CD4-positive, CD25-positive, alpha-beta regulatory T cell (primary cell): ENCODE measurements at regions not wholly inside any gene's neighbourhood (a gene's known extent, or its start where the extent isn't known, plus 50 kb on each side); places are given as distances from the start of the nearest gene placed in this dataset.
A peak's percentile ranks its signal among the peaks of the same experiment; 100 is the strongest.
"Not testable (repeated sequence)": the region's sequence is repeated elsewhere in the genome, so short reads cannot be mapped to it uniquely, and the experiment has no call there.

Experiments used
- ATAC-seq, 2 donors: fragments of 150-1000 bp; cut with Tn5 transposase; one replicate each; pipeline ENCODE4 v1.10.0; 2021; ENCODE audit warnings: low read depth in 2 of 2, moderate number of reproducible peaks in 2 of 2, moderate library complexity in 1 of 2
- DNase-seq, 3 donors: peaks; one replicate each; pipeline versions ENCODE4 v3.0.0 to v3.0.0-alpha.2; 2012 to 2022; ENCODE audit warnings: mixed read lengths in 1 of 3
- H3K27ac ChIP-seq: one replicate; pipeline ENCODE4 v1.7.0; 2013; ENCODE audit warnings: mild to moderate bottlenecking, low read length; ENCODE audit not compliant: insufficient read depth, poor library complexity, severe bottlenecking
- H3K27me3 ChIP-seq: one replicate; pipeline ENCODE4 v1.7.0; 2013; ENCODE audit warnings: low read length; ENCODE audit not compliant: control insufficient read depth, insufficient read depth
- H3K36me3 ChIP-seq: one replicate; pipeline ENCODE4 v1.7.0; 2013; ENCODE audit warnings: mild to moderate bottlenecking, low read length, moderate library complexity; ENCODE audit not compliant: control insufficient read depth, insufficient read depth
- H3K4me1 ChIP-seq: 2 replicates; pipeline ENCODE4 v1.7.0; 2013; ENCODE audit warnings: mild to moderate bottlenecking, low read length; ENCODE audit not compliant: insufficient read depth, control insufficient read depth, poor library complexity, severe bottlenecking
- H3K4me3 ChIP-seq: one replicate; pipeline ENCODE4 v1.7.0; 2013; ENCODE audit warnings: low read depth, mild to moderate bottlenecking, low read length, moderate library complexity
- H3K9me3 ChIP-seq, 2 experiments: 1 replicate in 1 of 2; 2 replicates in 1 of 2; pipeline ENCODE4 v1.7.0; 2013; ENCODE audit warnings: low read length in 2 of 2, mild to moderate bottlenecking in 1 of 2, moderate library complexity in 1 of 2; ENCODE audit not compliant: control insufficient read depth in 2 of 2
- H3K27ac Mint-ChIP-seq, 3 donors: one replicate each; pipeline ENCODE4 v1.8.0; 2020 to 2022; ENCODE audit warnings: mild to moderate bottlenecking in 3 of 3, mixed read lengths in 3 of 3, moderate library complexity in 2 of 3
- H3K27me3 Mint-ChIP-seq: one replicate; pipeline ENCODE4 v1.8.0; 2022; ENCODE audit warnings: mild to moderate bottlenecking, mixed read lengths
- H3K36me3 Mint-ChIP-seq: one replicate; pipeline ENCODE4 v1.8.0; 2020; ENCODE audit warnings: mixed read lengths
- H3K4me1 Mint-ChIP-seq, 4 donors: one replicate each; pipeline ENCODE4 v1.8.0; 2020 to 2022; ENCODE audit warnings: mixed read lengths in 4 of 4, mild to moderate bottlenecking in 1 of 4
- H3K4me3 Mint-ChIP-seq, 4 donors: one replicate each; pipeline ENCODE4 v1.8.0; 2020 to 2022; ENCODE audit warnings: mild to moderate bottlenecking in 4 of 4, mixed read lengths in 4 of 4, moderate library complexity in 3 of 4
- H3K9me3 Mint-ChIP-seq, 7 donors: one replicate each; pipeline ENCODE4 v1.8.0; 2020 to 2022; ENCODE audit warnings: mixed read lengths in 7 of 7, mild to moderate bottlenecking in 3 of 7, moderate library complexity in 2 of 7

DNA sequence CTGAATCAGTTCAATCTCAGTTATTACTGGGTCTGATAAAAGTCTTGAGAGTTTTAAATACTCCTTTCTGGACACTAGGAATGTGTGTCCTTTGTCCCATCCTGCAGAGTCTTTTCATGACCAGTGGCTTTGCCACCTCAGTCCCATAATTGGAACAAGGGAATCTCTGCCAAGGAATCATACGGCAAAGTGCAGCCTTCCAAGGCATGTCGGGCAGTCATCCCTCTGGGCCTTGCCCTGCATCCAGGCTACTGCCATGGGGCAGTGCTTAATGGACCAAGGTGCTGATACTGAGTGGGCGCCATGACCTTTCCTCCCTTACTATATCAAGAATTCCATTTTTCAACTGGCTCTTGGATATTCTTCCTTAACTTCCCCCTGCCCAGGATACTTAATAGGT lies 195.3 kb downstream of the ZC3H11B start:
- H3K27me3 ChIP-seq, result no peaks in the 10 kb centered on the region
- no peak overlapping the region for H3K4me3 ChIP-seq
- H3K4me3 Mint-ChIP-seq, result no peak overlapping the region
- no peaks in the 10 kb centered on the region for H3K9me3 ChIP-seq
- no peak for ATAC-seq
- H3K27ac ChIP-seq, result no peak overlapping the region
- H3K36me3 ChIP-seq, result no peaks in the 10 kb centered on the region
- H3K4me1 ChIP-seq, result no peaks in the 10 kb centered on the region
- no peak overlapping the region for H3K27ac Mint-ChIP-seq
- H3K27me3 Mint-ChIP-seq, result no peaks in the 10 kb centered on the region
- no peaks in the 10 kb centered on the region for H3K36me3 Mint-ChIP-seq
- H3K4me1 Mint-ChIP-seq, result no peaks in the 10 kb centered on the region
- no peaks in the 10 kb centered on the region for H3K9me3 Mint-ChIP-seq
- DNase-seq, result no peak

DNA sequence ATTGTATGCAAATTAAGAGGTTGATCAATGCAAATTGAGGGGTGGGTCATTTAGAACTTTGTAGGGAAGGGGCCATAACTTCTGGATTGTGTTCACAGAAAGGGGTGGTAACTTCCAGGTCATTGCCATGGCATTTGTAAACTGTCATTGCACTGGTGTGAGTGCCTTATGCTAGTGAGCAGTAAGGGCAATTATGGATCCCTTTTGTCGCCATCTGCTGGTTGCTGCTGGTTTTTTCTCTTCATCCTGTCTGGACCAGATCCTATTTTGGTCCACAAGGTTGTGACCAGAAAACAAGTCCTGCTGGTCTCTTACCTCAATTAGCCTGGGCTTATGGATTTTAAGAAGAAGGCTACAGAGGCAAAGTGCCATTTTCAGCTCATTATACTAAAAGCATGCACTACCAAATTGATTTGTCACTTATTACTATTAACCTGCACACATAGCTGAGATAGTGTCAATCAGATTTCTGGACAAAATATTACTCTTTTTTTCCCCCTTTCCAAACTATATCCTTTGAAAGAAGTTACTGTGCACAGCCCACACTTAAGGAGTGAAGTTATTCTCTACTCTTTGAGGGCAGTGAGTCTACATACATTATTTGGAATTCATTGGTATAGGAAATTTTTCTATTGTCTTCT lies 196.2 kb downstream of the ZC3H11B start:
- DNase-seq (peak; percentile 3 to 53 (median 22)), ATAC-seq (no peak)
- Histone ChIP-seq H3K4me3 (no peak overlapping the region), H3K4me1 (no peaks in the 10 kb centered on the region), H3K36me3 (no peaks in the 10 kb centered on the region), H3K27me3 (no peaks in the 10 kb centered on the region), H3K9me3 (no peaks in the 10 kb centered on the region), H3K27ac (no peak overlapping the region)
- no peaks in the 10 kb centered on the region for H3K27me3 Mint-ChIP-seq
- H3K9me3 Mint-ChIP-seq, result no peaks in the 10 kb centered on the region
- H3K4me3 Mint-ChIP-seq, result no peak overlapping the region
- no peak overlapping the region for H3K27ac Mint-ChIP-seq
- no peaks in the 10 kb centered on the region for H3K4me1 Mint-ChIP-seq
- no peaks in the 10 kb centered on the region for H3K36me3 Mint-ChIP-seq

DNA sequence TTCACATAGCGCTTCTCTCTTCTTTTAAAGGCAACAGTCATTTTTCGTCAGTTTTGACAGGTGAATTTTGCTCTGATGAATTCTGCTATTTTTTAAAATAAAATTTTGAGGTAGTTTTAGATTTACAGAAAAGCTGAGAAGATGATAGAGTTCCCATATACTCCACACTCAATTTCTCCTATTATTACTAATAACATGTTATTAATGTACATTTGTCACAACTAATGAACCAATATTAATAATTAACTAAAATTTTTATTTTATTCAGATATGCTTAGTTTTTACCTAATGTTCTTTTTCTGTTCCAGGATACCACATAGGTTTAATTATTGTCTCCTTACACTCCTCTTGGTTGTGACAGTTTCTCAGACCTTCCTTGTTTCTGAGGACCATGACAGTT lies 197.0 kb downstream of the ZC3H11B start:
- H3K36me3 ChIP-seq, result no peaks in the 10 kb centered on the region
- no peaks in the 10 kb centered on the region for H3K9me3 ChIP-seq
- DNase-seq (no peak), ATAC-seq (no peak)
- no peaks in the 10 kb centered on the region for H3K36me3 Mint-ChIP-seq
- H3K9me3 Mint-ChIP-seq, result no peaks in the 10 kb centered on the region
- no peak overlapping the region for H3K4me3 ChIP-seq
- no peak overlapping the region for H3K27ac Mint-ChIP-seq
- no peak overlapping the region for H3K4me3 Mint-ChIP-seq
- H3K4me1 ChIP-seq, result no peaks in the 10 kb centered on the region
- H3K27ac ChIP-seq, result no peak overlapping the region
- no peaks in the 10 kb centered on the region for H3K27me3 Mint-ChIP-seq
- no peaks in the 10 kb centered on the region for H3K4me1 Mint-ChIP-seq
- no peaks in the 10 kb centered on the region for H3K27me3 ChIP-seq

DNA sequence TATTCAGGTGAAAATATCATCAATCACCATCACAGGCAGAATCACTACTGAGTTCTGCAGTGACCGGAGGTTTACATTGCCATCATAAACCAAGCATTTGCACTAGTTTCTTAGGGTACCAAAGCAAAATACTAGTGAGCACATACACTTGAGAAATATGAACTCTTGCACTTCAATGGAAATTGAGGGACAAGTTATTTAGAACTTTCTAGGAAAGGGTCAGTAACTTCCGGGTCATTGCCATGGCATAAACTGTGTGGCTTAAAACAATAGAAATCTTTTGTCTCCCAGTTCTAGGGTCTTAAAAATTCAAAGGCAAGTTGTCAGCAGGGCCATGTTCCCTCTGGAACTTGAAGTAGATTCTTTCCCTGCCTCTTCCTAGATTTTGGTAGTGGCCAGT lies 197.5 kb downstream of the ZC3H11B start:
- no peaks in the 10 kb centered on the region for H3K36me3 ChIP-seq
- no peak for ATAC-seq
- no peaks in the 10 kb centered on the region for H3K27me3 Mint-ChIP-seq
- H3K36me3 Mint-ChIP-seq, result no peaks in the 10 kb centered on the region
- DNase-seq, result no peak
- no peaks in the 10 kb centered on the region for H3K27me3 ChIP-seq
- no peaks in the 10 kb centered on the region for H3K4me1 Mint-ChIP-seq
- no peaks in the 10 kb centered on the region for H3K9me3 ChIP-seq
- H3K27ac Mint-ChIP-seq, result no peak overlapping the region
- no peak overlapping the region for H3K4me3 ChIP-seq
- H3K4me3 Mint-ChIP-seq, result no peak overlapping the region
- H3K9me3 Mint-ChIP-seq, result no peaks in the 10 kb centered on the region
- no peak overlapping the region for H3K27ac ChIP-seq
- H3K4me1 ChIP-seq, result no peaks in the 10 kb centered on the region

DNA sequence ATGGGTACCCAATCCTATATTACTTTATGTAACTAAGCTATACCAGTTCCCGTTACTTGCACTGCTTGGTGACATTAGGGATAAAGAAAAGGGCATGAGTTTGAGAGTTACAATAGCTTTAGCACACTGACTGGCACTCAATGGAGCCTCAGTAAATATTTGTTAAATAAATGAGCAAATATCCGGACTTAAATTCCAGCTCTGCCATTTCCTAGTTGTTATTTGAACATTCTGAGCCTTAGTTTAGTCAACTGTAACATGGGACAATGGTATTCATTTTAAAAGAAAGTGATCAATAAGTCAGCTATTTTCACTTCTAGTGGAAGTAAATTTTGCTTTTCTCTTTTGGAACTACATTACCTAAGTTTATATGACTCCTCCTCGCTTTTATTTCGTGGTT lies 198.7 kb downstream of the ZC3H11B start:
- Histone ChIP-seq H3K36me3 (no peaks in the 10 kb centered on the region), H3K4me1 (no peaks in the 10 kb centered on the region), H3K4me3 (no peak overlapping the region), H3K27me3 (no peaks in the 10 kb centered on the region), H3K27ac (no peak overlapping the region), H3K9me3 (no peaks in the 10 kb centered on the region)
- no peak overlapping the region for H3K27ac Mint-ChIP-seq
- no peaks in the 10 kb centered on the region for H3K36me3 Mint-ChIP-seq
- no peaks in the 10 kb centered on the region for H3K27me3 Mint-ChIP-seq
- no peaks in the 10 kb centered on the region for H3K4me1 Mint-ChIP-seq
- H3K4me3 Mint-ChIP-seq, result no peak overlapping the region
- H3K9me3 Mint-ChIP-seq, result no peaks in the 10 kb centered on the region
- no peak for ATAC-seq
- DNase-seq, result no peak

DNA sequence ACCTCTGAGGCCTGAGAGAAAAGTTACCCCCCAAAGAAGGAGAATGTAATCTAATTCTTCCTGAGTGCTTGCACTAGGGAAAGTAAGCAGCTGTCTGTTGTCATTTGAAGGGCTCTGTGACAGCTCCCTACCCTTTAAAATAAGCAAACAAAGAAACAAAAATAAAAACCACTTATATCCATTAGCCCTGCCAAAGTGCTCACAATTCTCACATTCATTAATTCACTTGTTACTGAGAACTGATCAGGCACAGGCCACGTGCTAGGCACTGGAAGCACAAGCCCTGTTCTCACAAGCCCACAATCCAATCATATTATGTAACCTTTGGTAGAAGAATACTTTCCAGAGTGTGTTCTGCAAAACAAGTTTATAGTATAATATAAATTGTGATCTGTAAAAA lies 199.4 kb downstream of the ZC3H11B start:
- ATAC-seq, result no peak
- Histone ChIP-seq H3K36me3 (no peaks in the 10 kb centered on the region), H3K4me3 (no peak overlapping the region), H3K9me3 (no peaks in the 10 kb centered on the region), H3K27ac (no peak overlapping the region), H3K4me1 (no peaks in the 10 kb centered on the region), H3K27me3 (no peaks in the 10 kb centered on the region)
- DNase-seq, result no peak
- H3K36me3 Mint-ChIP-seq, result no peaks in the 10 kb centered on the region
- H3K27me3 Mint-ChIP-seq, result no peaks in the 10 kb centered on the region
- no peaks in the 10 kb centered on the region for H3K9me3 Mint-ChIP-seq
- H3K27ac Mint-ChIP-seq, result no peak overlapping the region
- H3K4me1 Mint-ChIP-seq, result no peaks in the 10 kb centered on the region
- no peak overlapping the region for H3K4me3 Mint-ChIP-seq

DNA sequence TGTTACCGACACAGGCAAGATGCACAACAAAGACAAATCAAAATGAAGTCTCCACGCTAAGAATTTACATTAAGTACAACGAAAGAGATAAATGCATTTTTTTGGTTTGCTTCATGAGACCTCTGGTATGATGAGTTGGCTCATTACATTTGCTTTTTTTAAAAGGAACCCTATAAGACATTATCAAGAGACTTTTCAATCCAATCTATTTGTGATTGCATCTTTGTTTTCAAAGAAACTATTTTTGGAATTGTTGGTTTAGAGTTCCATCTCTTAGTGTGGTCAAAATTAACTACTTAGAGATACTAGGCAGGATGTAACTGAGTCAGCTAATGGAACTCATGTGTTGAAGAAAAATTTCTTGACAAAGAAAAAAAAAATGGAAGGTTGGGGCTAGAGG lies 200.1 kb downstream of the ZC3H11B start:
- Mint-ChIP-seq H3K9me3 (no peaks in the 10 kb centered on the region), H3K27ac (no peak overlapping the region), H3K36me3 (no peaks in the 10 kb centered on the region), H3K4me1 (no peaks in the 10 kb centered on the region), H3K27me3 (no peaks in the 10 kb centered on the region), H3K4me3 (no peak overlapping the region)
- Histone ChIP-seq H3K27me3 (no peaks in the 10 kb centered on the region), H3K4me1 (no peaks in the 10 kb centered on the region), H3K9me3 (no peaks in the 10 kb centered on the region), H3K36me3 (no peaks in the 10 kb centered on the region), H3K27ac (no peak overlapping the region), H3K4me3 (no peak overlapping the region)
- no peak for DNase-seq
- no peak for ATAC-seq

DNA sequence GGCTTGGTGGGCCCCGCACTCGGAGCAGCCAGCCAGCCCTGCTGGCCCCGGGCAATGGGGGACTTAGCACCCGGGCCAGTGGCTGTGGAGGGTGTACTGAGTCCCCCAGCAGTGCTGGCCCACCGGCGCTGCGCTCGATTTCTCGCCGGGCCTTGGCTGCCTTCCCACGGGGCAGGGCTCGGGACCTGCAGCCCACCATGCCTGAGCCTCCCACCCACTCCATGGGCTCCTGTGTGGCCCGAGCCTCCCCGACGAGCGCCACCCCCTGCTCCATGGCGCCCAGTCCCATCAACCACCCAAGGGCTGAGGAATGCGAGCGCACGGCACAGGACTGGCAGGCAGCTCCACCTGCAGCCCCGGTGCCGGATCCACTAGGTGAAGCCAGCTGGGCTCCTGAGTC lies 202.2 kb downstream of the ZC3H11B start:
- H3K4me1 ChIP-seq, H3K9me3 ChIP-seq, H3K36me3 ChIP-seq, H3K4me3 Mint-ChIP-seq, H3K9me3 Mint-ChIP-seq, H3K27ac ChIP-seq, DNase-seq, H3K4me1 Mint-ChIP-seq, H3K27me3 Mint-ChIP-seq, H3K27me3 ChIP-seq, H3K36me3 Mint-ChIP-seq, H3K4me3 ChIP-seq, ATAC-seq, H3K27ac Mint-ChIP-seq: not testable (repeated sequence)
